ENCODE measurements at regions not wholly inside any gene's neighbourhood (a gene's known extent, or its start where the extent isn't known, plus 50 kb on each side); places are given as distances from the start of the nearest gene placed in this dataset.

DNA sequence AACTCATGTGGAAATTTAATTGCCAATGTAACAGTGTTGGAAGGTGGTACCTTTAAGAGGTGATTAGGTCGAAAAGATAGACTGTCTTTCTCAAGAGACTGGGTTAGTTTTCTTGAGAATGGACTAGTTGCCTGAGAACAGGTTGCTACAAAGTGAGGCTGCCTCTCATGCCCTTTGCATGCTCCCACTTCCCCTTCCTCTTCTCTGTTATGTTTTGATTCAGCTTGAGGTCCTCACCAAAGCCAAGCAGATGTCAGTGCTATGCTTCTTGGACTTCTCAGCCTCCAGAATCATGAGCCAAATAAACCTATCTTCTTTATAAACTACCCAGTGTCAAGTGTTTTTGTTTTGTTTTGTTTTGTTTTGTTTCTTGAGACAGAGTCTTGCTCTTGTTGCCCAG is 187.0 kb upstream of the RUNX1 start:
- no peak for DNase-seq (ENCODE audit: low read depth, low spot score)
- H3K27ac ChIP-seq = no peak overlapping the region

DNA sequence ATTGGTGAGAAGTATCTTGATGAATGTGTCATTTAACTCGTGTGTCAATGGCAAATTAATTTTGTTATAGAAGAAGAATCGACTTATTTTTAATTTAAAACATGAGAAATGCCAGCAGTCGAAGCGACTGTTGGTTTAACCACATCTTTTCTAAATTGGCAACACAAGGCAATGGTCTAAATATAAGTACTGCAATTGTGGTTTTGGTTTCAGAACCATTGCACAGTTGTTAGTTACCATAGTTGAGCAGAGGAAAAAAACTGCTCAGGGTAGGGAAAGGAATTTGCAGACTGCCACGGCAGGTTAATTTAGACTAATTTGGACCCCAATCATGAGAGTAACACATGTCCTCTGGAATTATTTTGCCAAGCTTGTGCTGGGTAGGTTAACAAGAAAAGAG is 185.6 kb upstream of the RUNX1 start:
- DNase-seq (ENCODE audit: low read depth, low spot score) = no peak
- no peak overlapping the region for H3K27ac ChIP-seq

DNA sequence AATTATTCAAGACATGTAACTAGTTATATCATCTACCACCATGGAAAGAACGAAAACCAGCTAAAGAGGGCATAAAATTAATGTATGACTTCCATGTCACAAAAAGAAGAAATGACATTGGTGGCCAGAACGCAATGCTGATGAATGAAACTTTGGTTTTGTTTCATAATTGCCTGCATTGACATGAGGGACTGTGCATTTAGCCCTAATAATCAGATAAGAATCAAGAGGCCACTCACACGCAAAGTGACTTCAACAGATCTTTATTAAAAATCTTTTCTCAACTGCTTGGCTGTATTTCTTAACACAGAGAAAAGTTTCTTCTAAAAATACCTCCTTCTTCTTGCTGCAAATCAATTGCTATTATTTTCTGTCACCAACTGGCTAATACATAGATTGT is 184.7 kb upstream of the RUNX1 start:
- H3K27ac ChIP-seq = no peak overlapping the region
- no peak for DNase-seq (ENCODE audit: low read depth, low spot score)

DNA sequence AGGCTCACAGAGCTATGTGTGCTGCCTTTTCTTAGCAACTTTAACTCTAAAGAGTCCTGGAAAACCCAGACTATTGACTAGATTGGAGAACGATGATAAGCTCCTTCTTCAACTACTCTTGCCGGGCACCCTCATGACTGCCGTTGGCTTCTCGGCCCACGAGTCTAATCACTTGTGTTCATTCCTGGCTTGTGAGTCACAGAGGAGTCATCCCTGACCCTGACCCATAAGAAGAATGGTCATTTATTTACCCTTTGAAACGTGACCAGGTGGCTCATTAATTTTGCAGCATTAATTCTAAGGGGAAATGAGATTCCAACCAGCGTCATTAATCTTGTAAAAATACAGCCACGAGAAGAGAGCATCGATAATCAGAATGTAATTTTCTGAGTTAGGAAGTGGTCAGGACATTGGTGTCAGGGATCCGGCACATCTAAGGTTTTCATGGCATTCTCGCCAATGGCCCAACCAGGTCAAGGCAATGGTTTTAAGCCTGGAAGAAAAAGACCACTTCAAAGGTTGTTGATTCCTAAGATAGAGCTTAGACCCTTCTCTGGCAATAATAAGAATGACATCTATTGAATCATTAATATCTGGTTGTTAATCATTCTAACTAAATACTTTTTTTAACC is 183.6 kb upstream of the RUNX1 start:
- DNase-seq (ENCODE audit: low read depth, low spot score) = no peak
- H3K27ac ChIP-seq = no peak overlapping the region

DNA sequence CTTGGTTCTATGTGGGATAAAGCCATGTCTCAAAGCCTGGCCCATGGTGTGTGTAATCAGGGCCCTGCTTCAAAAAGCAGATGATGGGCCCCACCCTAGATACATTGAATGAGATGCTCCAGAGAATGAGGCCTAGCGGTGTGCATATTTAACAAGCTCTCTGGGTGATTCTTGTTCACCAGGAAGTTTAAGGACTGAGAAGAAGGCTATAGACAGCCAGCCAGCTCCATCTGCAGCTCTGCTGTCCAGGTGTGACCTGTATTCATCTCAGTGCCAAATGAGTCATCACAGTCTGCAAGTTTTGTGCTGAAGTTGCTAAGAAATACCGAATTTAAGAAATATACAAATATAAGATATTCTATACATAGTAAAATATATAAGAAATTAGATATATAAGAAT is 182.0 kb upstream of the RUNX1 start:
- no peak for DNase-seq (ENCODE audit: low read depth, low spot score)
- no peak overlapping the region for H3K27ac ChIP-seq

DNA sequence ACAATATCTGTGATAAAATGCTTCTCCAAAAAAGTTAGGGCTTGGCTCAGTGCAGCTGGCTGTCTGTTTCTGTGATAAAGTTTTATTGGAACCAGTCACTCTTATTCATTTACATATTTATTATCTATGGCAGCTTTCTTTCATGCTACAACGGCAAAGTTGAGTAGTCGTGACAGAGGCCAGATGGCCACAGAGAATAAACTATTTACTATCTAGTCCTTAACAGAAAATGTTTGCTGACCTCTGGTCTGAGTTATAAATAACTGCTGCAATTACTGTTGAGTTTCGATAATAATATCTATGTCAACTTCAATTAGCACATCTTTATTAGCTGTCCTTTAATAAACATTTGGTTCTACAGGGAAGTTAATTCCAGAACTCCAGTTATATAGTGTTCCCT is 180.2 kb upstream of the RUNX1 start:
- DNase-seq (ENCODE audit: low read depth, low spot score) = no peak
- H3K27ac ChIP-seq = no peak overlapping the region

DNA sequence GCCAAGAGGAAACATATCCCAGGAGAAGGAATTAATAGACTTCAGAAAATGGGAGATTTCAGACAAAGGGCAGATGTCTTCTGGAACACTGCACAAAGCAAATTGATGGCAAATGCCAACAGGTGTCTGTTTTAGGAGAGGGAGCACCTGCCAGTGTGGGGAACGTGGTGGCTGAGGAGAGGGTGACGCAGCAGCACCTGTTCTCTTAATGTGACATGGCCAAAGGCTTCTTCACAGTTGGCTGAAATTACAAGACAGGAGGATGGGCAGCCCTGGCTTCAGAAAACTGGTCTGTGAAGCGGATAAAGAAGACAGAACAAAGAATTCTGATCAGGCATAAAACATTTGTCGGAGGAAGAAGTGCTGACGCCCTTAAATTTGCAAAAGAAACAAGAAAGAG is 178.7 kb upstream of the RUNX1 start:
- no peak overlapping the region for H3K27ac ChIP-seq
- DNase-seq (ENCODE audit: low read depth, low spot score) = no peak

DNA sequence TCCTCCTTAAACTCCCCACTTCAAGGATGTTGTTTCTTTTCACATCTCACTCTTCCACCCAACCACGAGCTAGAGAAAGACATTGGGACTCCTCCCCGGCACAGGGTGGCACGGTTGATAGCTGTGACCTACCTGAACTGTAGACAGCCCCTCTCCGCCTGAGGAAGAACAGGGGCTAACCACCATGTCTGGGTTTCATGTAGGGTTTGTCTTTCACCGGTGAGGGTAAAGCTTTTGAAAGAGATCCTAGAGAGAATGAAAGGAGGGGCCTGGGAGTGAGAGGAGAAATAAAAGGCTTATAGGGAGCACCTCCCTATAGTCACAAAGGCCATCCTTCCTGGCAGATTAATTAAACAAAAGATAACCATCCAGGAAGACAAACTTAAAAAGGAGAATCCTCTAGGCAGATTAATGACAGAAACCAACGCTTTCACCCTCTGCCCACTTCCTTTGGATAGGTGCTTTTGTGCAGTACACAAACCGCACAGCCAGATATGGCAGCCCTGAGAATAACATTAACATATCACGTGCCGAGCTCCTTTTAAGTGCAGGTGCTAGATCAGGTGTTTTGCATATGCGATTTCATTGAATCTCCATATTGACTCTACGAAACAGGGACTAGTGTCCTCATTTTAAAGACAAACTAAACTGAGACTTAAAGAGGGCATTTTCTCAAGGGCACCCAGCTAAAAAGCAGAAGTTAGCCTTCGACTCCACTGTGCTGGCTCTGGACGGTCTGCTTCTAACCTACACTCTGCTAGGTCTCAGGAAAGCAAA is 178.1 kb upstream of the RUNX1 start:
- no peak overlapping the region for H3K27ac ChIP-seq
- DNase-seq (ENCODE audit: low read depth, low spot score) = no peak

DNA sequence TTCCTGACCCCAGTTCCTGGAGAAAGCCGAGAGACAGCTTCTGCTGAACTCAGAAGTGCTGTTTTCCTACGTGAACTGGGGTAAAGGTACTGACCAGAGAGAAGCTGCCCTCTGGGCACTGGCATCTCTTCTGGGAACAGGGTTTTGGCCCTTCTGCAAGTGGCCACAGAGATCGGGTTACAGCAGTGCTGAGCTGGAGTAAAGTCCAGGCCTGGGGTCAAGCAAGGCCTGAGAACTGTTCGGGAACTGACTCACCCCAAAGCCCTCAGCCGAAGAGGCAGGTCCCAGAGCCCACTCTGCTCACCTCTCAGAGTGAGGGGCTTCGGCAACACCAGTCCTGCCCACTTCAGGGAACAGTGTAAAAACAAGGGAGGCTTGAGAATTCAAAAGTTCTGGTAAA is 177.2 kb upstream of the RUNX1 start:
- no peak for DNase-seq (ENCODE audit: low read depth, low spot score)
- H3K27ac ChIP-seq = no peak overlapping the region

DNA sequence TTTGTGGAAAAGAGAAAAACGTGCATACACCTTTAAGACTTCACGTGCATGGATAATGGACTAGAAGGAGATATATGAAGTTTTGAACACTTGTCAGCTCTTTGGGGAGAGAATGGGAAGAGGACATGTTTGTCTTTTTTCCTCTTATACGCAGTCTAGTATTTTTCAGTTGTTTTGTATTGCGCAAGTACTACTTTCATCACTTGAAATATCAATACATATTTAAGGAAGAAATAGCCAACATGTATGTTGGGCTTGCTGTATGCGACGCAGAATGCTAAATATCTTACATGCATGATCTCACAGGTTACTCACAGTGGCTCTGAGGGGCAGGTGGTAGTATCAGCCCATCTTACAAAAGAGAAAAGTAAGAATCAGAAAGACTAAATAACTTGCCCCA is 176.5 kb upstream of the RUNX1 start:
- H3K27ac ChIP-seq = no peak overlapping the region
- no peak for DNase-seq (ENCODE audit: low read depth, low spot score)

DNA sequence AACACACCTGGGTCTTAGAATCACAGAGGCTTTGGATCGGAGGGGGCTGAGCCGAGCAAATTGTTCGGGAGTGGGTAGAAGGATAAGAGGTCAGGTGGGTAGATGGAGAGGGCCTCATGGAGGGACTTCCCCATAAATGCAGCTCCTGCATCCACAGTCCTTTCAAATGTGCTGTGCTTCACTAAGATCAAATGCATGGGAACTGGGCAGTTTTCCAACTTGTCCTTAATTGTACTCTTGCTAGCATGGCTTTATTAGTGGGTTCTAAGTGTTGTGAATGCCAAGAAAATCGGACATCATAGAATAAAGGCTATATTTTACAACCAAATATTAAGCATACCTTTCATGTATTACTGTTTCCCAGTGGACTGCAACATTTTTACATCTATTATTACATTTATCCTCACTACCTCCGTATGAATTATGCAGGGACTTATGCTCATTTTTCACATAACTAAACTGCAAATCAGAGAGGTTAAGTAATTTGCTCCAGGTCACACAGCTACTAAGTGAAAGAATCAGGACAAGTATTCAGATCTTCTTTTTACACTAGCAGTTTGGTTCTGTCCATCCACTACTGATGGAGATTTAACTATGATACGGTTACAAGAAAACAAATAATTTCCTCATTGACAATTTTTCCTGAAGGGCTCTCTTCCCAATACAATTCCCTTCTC is 174.5 kb upstream of the RUNX1 start:
- no peak for DNase-seq (ENCODE audit: low read depth, low spot score)
- no peak overlapping the region for H3K27ac ChIP-seq

DNA sequence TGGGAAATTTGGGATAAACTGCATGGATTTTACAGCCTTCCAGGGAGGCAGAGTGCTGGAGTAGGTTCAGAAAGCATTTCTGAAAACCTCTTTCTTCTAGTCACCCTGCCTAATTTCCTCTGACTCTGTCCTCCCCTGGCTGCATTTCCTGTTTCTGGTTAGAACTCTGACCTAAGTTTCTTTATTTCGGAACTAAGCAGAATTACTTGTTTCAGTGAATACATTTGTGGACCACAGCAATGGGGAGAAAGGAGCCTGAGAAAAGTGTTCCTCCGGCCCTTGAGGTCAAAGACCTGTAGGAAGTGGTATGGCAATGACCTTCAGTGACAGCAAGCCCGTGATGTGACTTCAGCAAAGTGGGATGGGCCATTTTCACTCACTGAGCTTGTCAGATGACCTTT is 173.4 kb upstream of the RUNX1 start:
- H3K27ac ChIP-seq = peak overlapping the region; percentile 5
- DNase-seq (ENCODE audit: low read depth, low spot score) = no peak

DNA sequence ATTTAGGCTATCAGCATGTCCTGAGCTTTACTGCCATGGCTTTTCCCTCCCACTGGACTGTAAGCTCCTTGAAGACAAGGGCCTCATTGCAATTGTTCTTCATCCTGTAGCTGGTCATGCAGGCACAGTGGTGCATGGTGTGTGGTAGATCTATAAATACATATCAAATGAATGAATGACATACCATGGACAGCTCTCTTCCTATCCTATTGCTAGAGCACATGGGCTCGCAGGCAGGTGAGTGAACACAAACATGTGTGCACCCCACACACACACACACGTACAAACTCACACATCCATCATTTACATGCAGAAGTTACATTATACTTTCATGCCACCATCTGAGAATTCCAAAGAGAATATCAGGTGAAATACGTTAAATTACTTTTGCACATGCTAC is 172.9 kb upstream of the RUNX1 start:
- no peak for DNase-seq (ENCODE audit: low read depth, low spot score)

DNA sequence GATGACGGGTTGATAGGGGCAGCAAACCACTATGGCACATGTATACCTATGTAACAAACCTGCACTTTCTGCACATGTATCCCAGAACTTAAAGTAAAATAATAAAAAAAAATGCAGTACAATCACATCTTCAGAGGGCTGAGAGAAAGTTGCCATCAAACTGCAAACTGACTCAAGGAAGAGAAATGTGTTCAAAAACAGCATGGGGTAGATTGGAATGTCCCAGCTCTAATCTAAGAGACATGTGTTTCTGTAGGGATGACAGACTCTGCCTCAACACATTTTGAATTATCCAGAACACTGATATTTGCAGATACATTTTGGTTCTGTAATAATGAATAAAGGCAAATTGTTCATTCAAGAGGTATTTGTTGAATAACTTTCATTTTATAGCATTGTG is 171.2 kb upstream of the RUNX1 start:
- DNase-seq (ENCODE audit: low read depth, low spot score) = no peak
- no peak overlapping the region for H3K27ac ChIP-seq

More for the DNA sequence above, 172.9 kb upstream of the RUNX1 start:
- peak overlapping the region; percentile 5 for H3K27ac ChIP-seq

DNA sequence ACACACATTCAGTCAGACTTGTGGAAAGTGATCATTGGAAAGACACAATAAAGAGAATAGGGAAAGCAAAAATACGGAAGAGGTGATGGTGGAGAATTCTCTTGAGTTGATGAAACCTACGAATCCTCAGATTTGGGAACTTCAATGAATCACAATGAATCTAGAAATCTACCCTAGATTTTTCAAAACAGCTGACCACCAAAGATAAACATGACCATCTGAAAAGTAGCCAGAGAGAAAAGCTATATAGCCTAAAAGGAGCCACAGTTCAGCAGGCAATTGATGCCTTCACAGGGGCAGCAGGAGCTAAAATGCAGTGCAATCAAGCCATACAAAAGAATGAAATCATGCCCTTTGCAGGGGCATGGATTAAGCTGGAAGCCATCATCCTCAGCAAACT is 170.6 kb upstream of the RUNX1 start:
- no peak overlapping the region for H3K27ac ChIP-seq
- DNase-seq (ENCODE audit: low read depth, low spot score) = no peak

DNA sequence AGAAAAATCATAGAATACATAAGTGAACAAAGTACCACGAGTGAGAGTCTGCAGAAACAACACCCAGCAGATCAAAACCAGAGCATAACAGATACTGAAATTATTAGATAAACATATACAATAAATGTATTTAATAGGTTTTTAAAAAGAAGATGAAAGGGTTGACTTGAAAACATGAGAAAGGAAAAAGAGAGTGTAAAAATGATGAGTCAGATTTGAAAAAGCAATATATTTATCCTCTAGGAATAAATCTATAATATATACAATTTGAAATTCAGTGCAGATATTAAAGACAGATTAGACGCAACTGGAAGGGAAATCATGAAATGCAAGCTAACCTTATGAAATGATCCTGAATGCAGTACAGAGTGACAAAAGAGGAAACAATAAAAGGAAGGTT is 170.2 kb upstream of the RUNX1 start:
- H3K27ac ChIP-seq = peak overlapping the region; percentile 96
- DNase-seq (ENCODE audit: low read depth, low spot score) = no peak

DNA sequence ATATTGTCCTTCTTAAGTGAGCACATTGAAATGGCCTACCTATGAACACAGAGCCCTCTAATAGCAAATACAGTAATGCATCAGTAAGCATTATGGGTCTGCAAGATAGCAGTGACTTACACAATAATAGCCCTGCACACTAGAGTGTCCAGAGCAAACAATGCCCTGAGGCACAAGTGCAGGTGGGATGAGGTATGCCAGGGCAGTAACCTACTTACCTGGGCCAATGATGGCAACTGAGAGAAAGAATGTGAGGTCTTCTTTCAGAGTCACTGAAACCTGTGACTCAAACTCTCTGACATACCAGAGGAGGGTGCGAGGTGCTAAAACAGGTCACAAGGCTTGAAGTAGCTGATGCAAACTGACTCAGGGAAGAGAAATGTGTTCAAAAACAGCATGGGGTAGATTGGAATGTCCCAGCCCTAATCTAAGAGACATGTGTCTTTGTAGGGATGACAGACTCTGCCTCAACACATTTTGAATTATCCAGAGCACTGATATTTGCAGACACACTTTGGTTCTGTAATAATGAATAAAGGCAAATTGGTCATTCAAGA is 168.5 kb upstream of the RUNX1 start:
- peak overlapping the region; percentile 96 for H3K27ac ChIP-seq
- peak; percentile 98 for DNase-seq (ENCODE audit: low read depth, low spot score)

DNA sequence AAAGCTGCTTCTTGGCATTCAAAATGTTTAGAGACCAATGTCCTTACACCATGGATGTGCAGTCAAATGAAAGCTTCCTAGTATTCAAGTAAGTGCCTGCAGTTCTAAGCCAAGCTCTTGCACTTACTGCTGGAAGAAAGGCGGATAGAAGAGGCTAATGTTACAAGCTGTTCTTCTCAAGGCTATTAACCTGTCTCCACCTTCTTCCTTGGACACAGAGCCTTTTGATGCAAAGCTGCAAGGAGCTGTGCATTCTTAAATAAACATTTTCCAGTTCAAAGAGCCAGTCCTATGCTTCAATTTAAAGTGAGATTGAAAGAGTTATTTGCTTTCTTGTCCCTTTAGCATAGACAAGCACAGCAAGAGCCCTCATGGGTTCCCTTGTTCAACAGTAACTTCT is 167.9 kb upstream of the RUNX1 start:
- H3K27ac ChIP-seq = peak overlapping the region; percentile 96
- DNase-seq (ENCODE audit: low read depth, low spot score) = no peak

DNA sequence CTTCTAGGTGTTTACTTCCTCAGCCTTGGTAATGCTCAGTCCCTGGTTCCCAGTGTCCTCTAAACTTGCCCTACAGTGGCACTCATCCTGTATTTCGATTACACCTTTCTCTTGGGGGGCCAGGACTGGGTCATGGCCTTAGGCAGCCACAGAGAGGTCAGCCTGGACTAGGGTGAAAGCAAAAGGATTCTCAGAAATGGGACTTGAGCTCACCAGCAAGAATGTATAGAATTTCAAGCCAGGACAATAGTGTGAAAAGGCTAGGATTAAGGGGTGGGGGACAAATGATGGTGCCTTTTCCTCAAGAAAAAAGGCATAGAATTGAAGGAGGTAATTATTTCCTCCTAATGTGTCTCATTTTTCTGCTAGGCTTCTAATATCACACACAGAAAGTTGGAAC is 166.8 kb upstream of the RUNX1 start:
- no peak overlapping the region for H3K27ac ChIP-seq
- DNase-seq (ENCODE audit: low read depth, low spot score) = no peak

DNA sequence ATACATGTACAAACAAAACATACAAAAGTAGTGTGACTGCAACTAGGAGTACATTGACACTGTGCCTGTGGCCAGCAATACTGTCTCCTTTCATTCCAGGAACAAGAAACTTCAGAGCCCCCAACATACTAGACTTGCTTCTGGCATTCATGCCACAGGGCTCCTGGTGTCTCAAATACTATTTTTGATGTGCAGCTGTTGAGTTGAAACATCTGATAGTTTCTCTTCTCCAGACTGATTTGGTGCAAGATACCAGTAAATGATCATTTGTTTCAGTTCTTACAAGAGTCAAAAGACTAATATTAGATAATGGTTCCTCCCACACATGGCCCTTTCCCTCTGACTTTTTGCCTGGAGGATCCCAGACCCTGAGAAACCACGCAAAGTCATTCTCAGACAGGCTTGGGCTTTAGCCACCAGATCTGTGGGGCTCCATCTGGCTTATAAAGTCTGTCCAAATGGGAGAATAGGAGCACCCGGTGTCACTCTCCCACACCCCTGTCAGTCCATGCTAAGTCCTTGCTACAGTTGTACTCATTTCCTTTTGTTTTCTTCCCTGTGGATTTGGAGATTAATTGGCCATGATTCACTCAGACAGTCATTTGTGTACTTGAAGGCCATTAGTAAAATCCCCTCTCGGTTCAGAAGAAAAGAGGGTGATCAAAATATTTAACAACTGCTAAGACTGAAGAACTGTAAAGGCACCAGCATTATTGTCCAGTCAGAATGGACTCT is 163.5 kb upstream of the RUNX1 start:
- H3K27ac ChIP-seq = peak overlapping the region; percentile 46
- no peak for DNase-seq (ENCODE audit: low read depth, low spot score)

DNA sequence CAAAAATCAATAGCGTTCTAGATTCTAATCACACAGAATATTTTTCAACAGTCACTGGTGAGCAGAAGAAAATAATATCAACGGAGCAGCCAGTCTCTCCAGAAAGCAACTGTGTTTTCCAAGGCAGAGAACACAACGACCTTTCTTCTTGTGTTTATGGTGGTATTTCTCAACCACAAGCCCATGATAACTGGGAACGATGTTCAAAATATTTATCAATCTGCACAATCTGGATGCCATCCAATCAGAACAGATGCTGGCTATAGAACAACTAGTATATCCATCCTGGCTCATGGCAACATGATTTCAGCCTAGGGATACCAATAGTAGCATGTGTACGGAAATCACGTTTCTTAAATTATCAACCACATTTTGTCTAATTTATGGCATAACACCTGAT is 162.7 kb upstream of the RUNX1 start:
- DNase-seq (ENCODE audit: low read depth, low spot score) = no peak
- H3K27ac ChIP-seq = no peak overlapping the region

All from epithelial cell of prostate (primary cell).